ENCODE measurements at regions not wholly inside any gene's neighbourhood (a gene's known extent, or its start where the extent isn't known, plus 50 kb on each side); places are given as distances from the start of the nearest gene placed in this dataset.
A peak's percentile ranks its signal among the peaks of the same experiment; 100 is the strongest.

- intact Hi-C loops (cut with micrococcal nuclease; ENCODE audit: unreplicated experiment), result loop anchor here (2.0 kb wide), 1 partner anchor 51 kb away; no protein-coding TSS in a partner anchor
- Histone ChIP-seq H3K79me2 (ENCODE audit: insufficient read depth, low read depth, low read length) (no peaks in the 10 kb centered on the region), H3K36me3 (ENCODE audit: insufficient read depth, low read length) (no peaks in the 10 kb centered on the region), H3K4me3 (ENCODE audit: low read depth, low read length, poor library complexity, severe bottlenecking) (no peak overlapping the region), H3K4me1 (ENCODE audit: insufficient read depth, low read length, poor library complexity, severe bottlenecking) (no peaks in the 10 kb centered on the region), H2AFZ (ENCODE audit: low read length) (no peak overlapping the region), H3K27ac (ENCODE audit: low read depth, low read length, poor library complexity, severe bottlenecking) (no peak overlapping the region), H3K9me3 (ENCODE audit: low read length) (no peaks in the 10 kb centered on the region), H3K9me2 (ENCODE audit: insufficient read depth, low read length) (no peaks in the 10 kb centered on the region), H3K4me2 (ENCODE audit: low read length) (no peak overlapping the region), H4K20me1 (ENCODE audit: insufficient read depth, low read length) (no peaks in the 10 kb centered on the region)
- POLR2A ChIA-PET, result no interaction called here
- peak; percentile 52 for DNase-seq (ENCODE audit: low spot score)
- TF ChIP-seq, protein P1, sequence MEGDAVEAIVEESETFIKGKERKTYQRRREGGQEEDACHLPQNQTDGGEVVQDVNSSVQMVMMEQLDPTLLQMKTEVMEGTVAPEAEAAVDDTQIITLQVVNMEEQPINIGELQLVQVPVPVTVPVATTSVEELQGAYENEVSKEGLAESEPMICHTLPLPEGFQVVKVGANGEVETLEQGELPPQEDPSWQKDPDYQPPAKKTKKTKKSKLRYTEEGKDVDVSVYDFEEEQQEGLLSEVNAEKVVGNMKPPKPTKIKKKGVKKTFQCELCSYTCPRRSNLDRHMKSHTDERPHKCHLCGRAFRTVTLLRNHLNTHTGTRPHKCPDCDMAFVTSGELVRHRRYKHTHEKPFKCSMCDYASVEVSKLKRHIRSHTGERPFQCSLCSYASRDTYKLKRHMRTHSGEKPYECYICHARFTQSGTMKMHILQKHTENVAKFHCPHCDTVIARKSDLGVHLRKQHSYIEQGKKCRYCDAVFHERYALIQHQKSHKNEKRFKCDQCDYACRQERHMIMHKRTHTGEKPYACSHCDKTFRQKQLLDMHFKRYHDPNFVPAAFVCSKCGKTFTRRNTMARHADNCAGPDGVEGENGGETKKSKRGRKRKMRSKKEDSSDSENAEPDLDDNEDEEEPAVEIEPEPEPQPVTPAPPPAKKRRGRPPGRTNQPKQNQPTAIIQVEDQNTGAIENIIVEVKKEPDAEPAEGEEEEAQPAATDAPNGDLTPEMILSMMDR (conservative IDR thresholded peaks at IDR 0.05; ENCODE audit: low read length), result peak; percentile 93
- no peak for TF ChIP-seq EZH2phosphoT487 (IDR thresholded peaks at IDR 0.05; ENCODE audit: borderline replicate concordance, low read depth, low read length)
- CTCF ChIA-PET (ENCODE audit: unreplicated experiment), result no interaction called here
- no TSS peak for BruUV-seq (replicated peaks)
These were observed 62.8 kb downstream of the OTOL1 start for GRCh38 chr3:161559177-161559998.

DNA sequence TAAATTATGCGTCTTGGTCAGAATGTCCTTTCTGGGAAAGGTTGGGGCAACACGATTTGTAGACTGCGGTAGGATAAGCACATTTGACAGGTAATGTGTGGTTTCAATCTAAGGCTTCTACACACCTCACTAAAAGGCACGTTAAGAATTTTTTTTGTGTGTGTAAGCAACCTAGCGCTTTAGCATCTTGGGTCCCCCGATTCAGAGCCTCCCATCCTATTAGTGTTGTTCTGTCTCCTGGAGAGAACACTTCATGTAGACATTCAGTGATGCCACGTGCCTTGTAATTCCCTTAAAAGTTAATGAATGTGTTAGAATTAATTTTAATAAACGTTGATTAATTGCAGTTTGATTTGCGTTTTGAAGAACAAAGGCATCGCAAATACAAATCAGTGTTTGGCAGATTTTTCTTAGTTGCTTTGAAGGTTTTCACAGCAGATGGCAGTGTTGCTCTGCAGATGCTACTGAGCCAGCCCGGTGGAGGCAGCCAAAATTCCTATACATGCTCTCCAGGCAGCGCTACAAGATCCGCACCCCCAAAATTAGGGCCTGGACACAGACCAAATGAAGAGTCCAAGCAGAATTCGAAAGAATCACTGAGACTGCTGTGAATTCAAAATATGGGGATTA lies 63.5 kb downstream of the OTOL1 start:
- intact Hi-C loops (cut with micrococcal nuclease; ENCODE audit: unreplicated experiment), result loop anchor here (10.0 kb wide), 1 partner anchor 295 kb away; no protein-coding TSS in a partner anchor
- Histone ChIP-seq H3K36me3 (ENCODE audit: insufficient read depth, low read length) (no peaks in the 10 kb centered on the region), H2AFZ (ENCODE audit: low read length) (no peak overlapping the region), H3K4me3 (ENCODE audit: low read depth, low read length, poor library complexity, severe bottlenecking) (no peak overlapping the region), H3K27ac (ENCODE audit: low read depth, low read length, poor library complexity, severe bottlenecking) (no peak overlapping the region), H3K4me1 (ENCODE audit: insufficient read depth, low read length, poor library complexity, severe bottlenecking) (no peaks in the 10 kb centered on the region), H3K9me3 (ENCODE audit: low read length) (no peaks in the 10 kb centered on the region), H3K4me2 (ENCODE audit: low read length) (no peak overlapping the region), H3K79me2 (ENCODE audit: insufficient read depth, low read depth, low read length) (no peaks in the 10 kb centered on the region), H4K20me1 (ENCODE audit: insufficient read depth, low read length) (no peaks in the 10 kb centered on the region), H3K9me2 (ENCODE audit: insufficient read depth, low read length) (no peaks in the 10 kb centered on the region)
- TF ChIP-seq, protein P1 (conservative IDR thresholded peaks at IDR 0.05; ENCODE audit: low read length), result peak; percentile 68
- no peak for TF ChIP-seq EZH2phosphoT487 (IDR thresholded peaks at IDR 0.05; ENCODE audit: borderline replicate concordance, low read depth, low read length)
- ChIA-PET POLR2A (no interaction called here), CTCF (ENCODE audit: unreplicated experiment) (no interaction called here)
- BruUV-seq (replicated peaks), result no TSS peak
- peak; percentile 12 for DNase-seq (ENCODE audit: low spot score)

All from OCI-LY7 (cell line).